ENCODE measurements at regions not wholly inside any gene's neighbourhood (a gene's known extent, or its start where the extent isn't known, plus 50 kb on each side); places are given as distances from the start of the nearest gene placed in this dataset.

DNA sequence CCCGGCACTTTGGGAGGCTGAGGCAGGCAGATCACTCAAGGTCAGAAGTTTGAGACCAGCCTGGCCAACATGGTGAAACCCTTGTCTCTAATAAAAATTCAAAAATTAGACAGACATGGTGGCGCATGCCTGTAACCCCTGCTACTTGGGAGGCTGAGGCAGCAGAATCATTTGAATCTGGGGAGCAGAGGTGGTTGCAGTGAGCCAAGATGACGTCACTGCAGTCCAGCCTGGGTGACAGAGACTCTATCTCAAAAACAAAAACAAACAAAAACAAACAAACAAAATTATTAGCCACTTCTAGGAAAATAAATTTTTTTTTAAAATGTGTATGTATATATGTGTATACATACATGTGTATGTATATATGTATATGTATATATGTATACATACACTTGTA, 320.3 kb upstream of the ADGRL4 start:
- H3K36me3 Mint-ChIP-seq (ENCODE audit: low read depth): no peaks in the 10 kb centered on the region
- intact Hi-C loops (cut with micrococcal nuclease): no loop called here
- H3K9me3 Mint-ChIP-seq: no peaks in the 10 kb centered on the region

DNA sequence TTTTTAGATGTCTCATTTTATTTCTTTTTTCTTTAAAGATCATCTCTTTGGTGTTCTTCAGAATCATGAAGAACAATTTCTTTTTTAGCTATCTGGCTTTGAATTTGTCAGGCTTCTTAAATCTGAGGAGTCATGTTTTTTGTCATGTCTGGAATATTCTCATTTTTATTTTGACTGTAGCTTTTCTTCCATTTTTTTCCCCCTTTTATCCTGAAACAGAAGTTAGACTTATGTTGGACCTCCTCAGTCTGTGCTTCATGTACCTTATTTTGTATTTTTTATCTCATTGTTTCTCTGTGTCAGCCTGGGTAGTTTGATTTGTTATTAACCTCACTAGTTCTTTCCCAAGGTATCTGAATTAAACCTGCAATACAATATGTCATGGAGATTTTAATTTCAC, 319.2 kb upstream of the ADGRL4 start:
- no peaks in the 10 kb centered on the region for H3K36me3 Mint-ChIP-seq (ENCODE audit: low read depth)
- no peak overlapping the region for H3K4me3 Mint-ChIP-seq
- DNase-seq (ENCODE audit: low spot score): no peak
- intact Hi-C loops (cut with micrococcal nuclease): no loop called here
- no peaks in the 10 kb centered on the region for H3K27me3 Mint-ChIP-seq (ENCODE audit: insufficient read depth)
- no peaks in the 10 kb centered on the region for H3K4me1 Mint-ChIP-seq (ENCODE audit: low read depth)
- no peak overlapping the region for H3K27ac Mint-ChIP-seq
- no peaks in the 10 kb centered on the region for H3K9me3 Mint-ChIP-seq

More for the DNA sequence above, 320.3 kb upstream of the ADGRL4 start:
- H3K27ac Mint-ChIP-seq: no peak overlapping the region
- no peak for DNase-seq (ENCODE audit: low spot score)
- no peaks in the 10 kb centered on the region for H3K27me3 Mint-ChIP-seq (ENCODE audit: insufficient read depth)
- no peaks in the 10 kb centered on the region for H3K4me1 Mint-ChIP-seq (ENCODE audit: low read depth)
- H3K4me3 Mint-ChIP-seq: no peak overlapping the region

DNA sequence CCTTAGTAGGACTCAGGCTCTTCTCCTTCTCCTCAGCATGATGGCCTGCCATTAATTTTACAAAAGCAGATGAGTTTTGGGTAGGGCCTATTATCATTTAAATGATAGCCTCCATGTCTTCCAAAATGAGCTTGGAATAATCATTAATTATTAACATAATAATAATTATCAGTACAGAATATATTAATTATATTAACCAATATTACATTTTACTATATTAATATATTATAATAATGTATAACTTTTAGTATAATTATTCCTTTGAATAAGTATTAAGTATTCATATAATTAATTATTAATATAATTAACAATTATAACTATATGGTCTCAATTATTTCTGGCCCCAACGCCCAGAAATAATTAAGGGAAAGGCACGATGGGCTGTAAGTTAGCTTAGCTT, 318.6 kb upstream of the ADGRL4 start:
- H3K27ac Mint-ChIP-seq: no peak overlapping the region

GRCh38 chr1:79323239-79324025, 316.9 kb upstream of the ADGRL4 start:
- Mint-ChIP-seq H3K9me3 (no peaks in the 10 kb centered on the region), H3K27me3 (ENCODE audit: insufficient read depth) (no peaks in the 10 kb centered on the region), H3K27ac (no peak overlapping the region), H3K36me3 (ENCODE audit: low read depth) (no peaks in the 10 kb centered on the region), H3K4me1 (ENCODE audit: low read depth) (no peaks in the 10 kb centered on the region), H3K4me3 (no peak overlapping the region)
- no peak for DNase-seq (ENCODE audit: low spot score)
- intact Hi-C loops (cut with micrococcal nuclease): no loop called here

More for the DNA sequence above, 318.6 kb upstream of the ADGRL4 start:
- DNase-seq (ENCODE audit: low spot score): no peak
- no peaks in the 10 kb centered on the region for H3K9me3 Mint-ChIP-seq
- no peaks in the 10 kb centered on the region for H3K27me3 Mint-ChIP-seq (ENCODE audit: insufficient read depth)
- H3K4me3 Mint-ChIP-seq: no peak overlapping the region
- H3K4me1 Mint-ChIP-seq (ENCODE audit: low read depth): no peaks in the 10 kb centered on the region
- no peaks in the 10 kb centered on the region for H3K36me3 Mint-ChIP-seq (ENCODE audit: low read depth)
- intact Hi-C loops (cut with micrococcal nuclease): no loop called here

- no peak for DNase-seq (ENCODE audit: low spot score)
- Mint-ChIP-seq H3K9me3 (no peaks in the 10 kb centered on the region), H3K27ac (no peak overlapping the region), H3K27me3 (ENCODE audit: insufficient read depth) (no peaks in the 10 kb centered on the region), H3K4me3 (no peak overlapping the region), H3K4me1 (ENCODE audit: low read depth) (no peaks in the 10 kb centered on the region), H3K36me3 (ENCODE audit: low read depth) (no peaks in the 10 kb centered on the region)
- intact Hi-C loops (cut with micrococcal nuclease): no loop called here
Measured at GRCh38 chr1:79322511-79323027, 316.0 kb upstream of the ADGRL4 start.

DNA sequence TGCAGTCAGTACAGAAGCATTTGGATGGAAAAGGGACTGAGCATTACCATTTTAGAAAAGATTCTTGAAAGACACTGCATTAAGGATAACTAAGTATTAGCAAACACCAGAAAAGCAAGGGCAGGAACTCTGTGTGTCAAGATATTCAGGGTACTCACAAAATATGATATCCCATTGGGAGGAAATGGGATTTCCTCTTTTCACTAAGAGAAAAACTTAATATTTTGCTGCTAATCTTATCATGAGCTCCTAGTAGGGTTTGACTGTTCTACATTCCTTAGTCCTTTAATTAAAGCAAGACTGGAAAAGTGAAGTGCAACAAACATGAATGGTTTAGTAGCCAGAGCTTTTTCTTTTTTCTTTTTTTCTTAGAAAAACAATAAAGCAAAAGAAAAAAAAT, 305.9 kb upstream of the ADGRL4 start:
- no peaks in the 10 kb centered on the region for H3K9me3 Mint-ChIP-seq
- H3K4me3 Mint-ChIP-seq: no peak overlapping the region
- no peaks in the 10 kb centered on the region for H3K36me3 Mint-ChIP-seq (ENCODE audit: low read depth)
- no peak for DNase-seq (ENCODE audit: low spot score)
- intact Hi-C loops (cut with micrococcal nuclease): no loop called here
- H3K27me3 Mint-ChIP-seq (ENCODE audit: insufficient read depth): no peaks in the 10 kb centered on the region
- no peaks in the 10 kb centered on the region for H3K4me1 Mint-ChIP-seq (ENCODE audit: low read depth)
- no peak overlapping the region for H3K27ac Mint-ChIP-seq

- Mint-ChIP-seq H3K9me3 (no peaks in the 10 kb centered on the region), H3K27ac (no peak overlapping the region), H3K4me3 (no peak overlapping the region), H3K4me1 (ENCODE audit: low read depth) (no peaks in the 10 kb centered on the region), H3K27me3 (ENCODE audit: insufficient read depth) (no peaks in the 10 kb centered on the region), H3K36me3 (ENCODE audit: low read depth) (no peaks in the 10 kb centered on the region)
- intact Hi-C loops (cut with micrococcal nuclease): no loop called here
- DNase-seq (ENCODE audit: low spot score): no peak
Measured at GRCh38 chr1:79310609-79311008, 304.1 kb upstream of the ADGRL4 start.

DNA sequence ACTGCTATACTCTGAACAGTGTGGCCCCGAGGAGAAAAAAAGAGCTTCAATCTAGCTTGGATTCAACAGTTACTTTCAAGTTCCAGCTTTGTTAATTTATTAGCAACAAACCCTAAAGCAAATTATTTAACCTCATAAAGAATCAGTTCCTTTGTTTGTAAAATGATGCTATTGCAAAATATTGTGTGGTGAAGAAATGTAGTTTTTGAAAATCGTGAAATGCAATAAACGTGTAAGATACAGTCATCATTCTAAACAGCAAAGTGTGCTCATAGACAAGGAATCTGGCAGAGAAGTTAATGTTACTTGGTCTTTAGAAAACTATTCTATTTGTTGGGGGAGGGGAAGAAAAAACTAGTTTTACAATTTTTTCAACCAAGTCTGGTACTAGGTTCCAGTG, 297.6 kb upstream of the ADGRL4 start:
- H3K9me3 Mint-ChIP-seq: no peaks in the 10 kb centered on the region
- H3K27me3 Mint-ChIP-seq (ENCODE audit: insufficient read depth): peaks cover 1% of the 10 kb centered on the region
- intact Hi-C loops (cut with micrococcal nuclease): no loop called here
- no peak overlapping the region for H3K4me3 Mint-ChIP-seq
- DNase-seq (ENCODE audit: low spot score): no peak
- no peak overlapping the region for H3K27ac Mint-ChIP-seq
- no peaks in the 10 kb centered on the region for H3K36me3 Mint-ChIP-seq (ENCODE audit: low read depth)
- no peaks in the 10 kb centered on the region for H3K4me1 Mint-ChIP-seq (ENCODE audit: low read depth)

DNA sequence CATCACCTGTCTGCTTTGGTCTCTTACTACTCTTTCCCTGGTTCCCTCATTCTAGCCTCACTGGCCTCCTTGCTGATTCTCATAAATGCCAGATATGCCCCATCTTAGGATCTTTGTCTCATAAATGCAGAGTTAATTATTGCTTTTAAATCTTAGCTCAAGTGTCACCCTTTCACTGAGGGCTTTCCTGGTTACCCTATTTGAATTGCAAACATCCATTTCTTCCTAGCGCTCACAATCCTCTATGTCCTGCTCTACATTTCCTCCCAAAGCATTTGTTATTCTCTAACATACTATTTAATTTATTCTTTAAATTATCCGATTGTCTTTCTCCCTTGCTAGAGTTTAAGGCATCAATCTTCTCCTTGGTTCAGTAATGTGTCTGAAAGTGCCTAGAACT, 296.5 kb upstream of the ADGRL4 start:
- H3K4me3 Mint-ChIP-seq: no peak overlapping the region
- H3K27me3 Mint-ChIP-seq (ENCODE audit: insufficient read depth): peaks cover 1% of the 10 kb centered on the region
- H3K9me3 Mint-ChIP-seq: no peaks in the 10 kb centered on the region
- H3K36me3 Mint-ChIP-seq (ENCODE audit: low read depth): no peaks in the 10 kb centered on the region
- intact Hi-C loops (cut with micrococcal nuclease): no loop called here
- H3K27ac Mint-ChIP-seq: no peak overlapping the region
- DNase-seq (ENCODE audit: low spot score): no peak
- H3K4me1 Mint-ChIP-seq (ENCODE audit: low read depth): no peaks in the 10 kb centered on the region

GRCh38 chr1:79302380-79302930, 295.9 kb upstream of the ADGRL4 start:
- intact Hi-C loops (cut with micrococcal nuclease): no loop called here
- H3K27me3 Mint-ChIP-seq (ENCODE audit: insufficient read depth): peaks cover 1% of the 10 kb centered on the region
- no peaks in the 10 kb centered on the region for H3K4me1 Mint-ChIP-seq (ENCODE audit: low read depth)
- H3K27ac Mint-ChIP-seq: no peak overlapping the region
- no peak for DNase-seq (ENCODE audit: low spot score)
- H3K36me3 Mint-ChIP-seq (ENCODE audit: low read depth): no peaks in the 10 kb centered on the region
- no peaks in the 10 kb centered on the region for H3K9me3 Mint-ChIP-seq
- H3K4me3 Mint-ChIP-seq: no peak overlapping the region

DNA sequence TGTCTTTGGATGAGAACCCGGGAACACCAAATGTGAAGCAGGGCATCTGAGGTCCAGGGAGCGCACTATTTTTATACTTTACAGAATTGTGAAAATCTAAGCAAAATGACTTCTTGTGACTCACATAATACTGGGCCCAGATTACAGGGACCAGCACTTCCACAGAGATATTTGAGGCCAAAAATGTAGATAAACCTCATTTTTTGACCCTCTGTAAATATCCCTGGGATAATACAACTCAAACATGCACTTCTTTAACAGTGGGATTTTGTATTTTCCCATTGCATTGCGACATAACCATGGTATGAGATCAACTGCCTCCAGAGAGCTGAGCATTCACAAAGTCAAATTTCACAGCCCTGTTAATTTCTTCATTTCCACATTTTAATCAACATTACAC, 289.4 kb upstream of the ADGRL4 start:
- H3K36me3 Mint-ChIP-seq (ENCODE audit: low read depth): no peaks in the 10 kb centered on the region
- DNase-seq (ENCODE audit: low spot score): no peak
- no peaks in the 10 kb centered on the region for H3K4me1 Mint-ChIP-seq (ENCODE audit: low read depth)
- no peaks in the 10 kb centered on the region for H3K27me3 Mint-ChIP-seq (ENCODE audit: insufficient read depth)
- H3K4me3 Mint-ChIP-seq: no peak overlapping the region
- H3K27ac Mint-ChIP-seq: no peak overlapping the region
- intact Hi-C loops (cut with micrococcal nuclease): no loop called here
- H3K9me3 Mint-ChIP-seq: no peaks in the 10 kb centered on the region

DNA sequence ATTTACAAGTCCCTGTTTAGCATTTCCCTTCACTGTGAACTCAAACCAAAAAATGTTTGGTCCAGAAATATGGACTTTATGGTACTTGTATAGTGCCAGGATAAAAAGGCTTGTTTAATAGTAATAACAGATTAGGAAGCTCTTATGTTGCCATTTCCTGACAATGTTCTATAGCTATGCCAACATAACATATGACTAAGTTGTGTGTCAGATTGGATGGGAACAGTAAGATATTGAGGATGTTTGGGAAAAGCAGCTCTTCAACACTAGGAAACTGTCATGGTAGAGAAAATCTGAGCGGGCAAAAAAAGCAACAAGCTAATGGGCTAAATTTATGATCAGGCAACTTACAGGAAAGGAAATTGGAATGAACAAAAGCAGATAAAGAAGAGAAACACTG, 287.1 kb upstream of the ADGRL4 start:
- Mint-ChIP-seq H3K4me1 (ENCODE audit: low read depth) (no peaks in the 10 kb centered on the region), H3K4me3 (no peak overlapping the region), H3K27ac (no peak overlapping the region), H3K27me3 (ENCODE audit: insufficient read depth) (no peaks in the 10 kb centered on the region), H3K9me3 (no peaks in the 10 kb centered on the region), H3K36me3 (ENCODE audit: low read depth) (no peaks in the 10 kb centered on the region)
- intact Hi-C loops (cut with micrococcal nuclease): no loop called here
- DNase-seq (ENCODE audit: low spot score): no peak

GRCh38 chr1:79290927-79291474, 284.5 kb upstream of the ADGRL4 start:
- H3K36me3 Mint-ChIP-seq (ENCODE audit: low read depth): no peaks in the 10 kb centered on the region
- DNase-seq (ENCODE audit: low spot score): no peak
- no peak overlapping the region for H3K27ac Mint-ChIP-seq
- H3K4me3 Mint-ChIP-seq: no peak overlapping the region
- H3K9me3 Mint-ChIP-seq: no peaks in the 10 kb centered on the region
- H3K27me3 Mint-ChIP-seq (ENCODE audit: insufficient read depth): no peaks in the 10 kb centered on the region
- no peaks in the 10 kb centered on the region for H3K4me1 Mint-ChIP-seq (ENCODE audit: low read depth)
- intact Hi-C loops (cut with micrococcal nuclease): no loop called here

All from activated T-helper 1 cell treated with anti-CD3 and anti-CD28 coated beads, Interleukin-12 subunit alpha, Interleukin-12 subunit beta, Interleukin-2, Interleukin-4 antibody, amounts not matched to agents 30 ng/mL and 10 ng/mL and 1 ng/mL, durations not matched to agents 14 hours and 24 hours and 36 hours (primary cell).